ENCODE measurements at regions not wholly inside any gene's neighbourhood (a gene's known extent, or its start where the extent isn't known, plus 50 kb on each side); places are given as distances from the start of the nearest gene placed in this dataset.

DNA sequence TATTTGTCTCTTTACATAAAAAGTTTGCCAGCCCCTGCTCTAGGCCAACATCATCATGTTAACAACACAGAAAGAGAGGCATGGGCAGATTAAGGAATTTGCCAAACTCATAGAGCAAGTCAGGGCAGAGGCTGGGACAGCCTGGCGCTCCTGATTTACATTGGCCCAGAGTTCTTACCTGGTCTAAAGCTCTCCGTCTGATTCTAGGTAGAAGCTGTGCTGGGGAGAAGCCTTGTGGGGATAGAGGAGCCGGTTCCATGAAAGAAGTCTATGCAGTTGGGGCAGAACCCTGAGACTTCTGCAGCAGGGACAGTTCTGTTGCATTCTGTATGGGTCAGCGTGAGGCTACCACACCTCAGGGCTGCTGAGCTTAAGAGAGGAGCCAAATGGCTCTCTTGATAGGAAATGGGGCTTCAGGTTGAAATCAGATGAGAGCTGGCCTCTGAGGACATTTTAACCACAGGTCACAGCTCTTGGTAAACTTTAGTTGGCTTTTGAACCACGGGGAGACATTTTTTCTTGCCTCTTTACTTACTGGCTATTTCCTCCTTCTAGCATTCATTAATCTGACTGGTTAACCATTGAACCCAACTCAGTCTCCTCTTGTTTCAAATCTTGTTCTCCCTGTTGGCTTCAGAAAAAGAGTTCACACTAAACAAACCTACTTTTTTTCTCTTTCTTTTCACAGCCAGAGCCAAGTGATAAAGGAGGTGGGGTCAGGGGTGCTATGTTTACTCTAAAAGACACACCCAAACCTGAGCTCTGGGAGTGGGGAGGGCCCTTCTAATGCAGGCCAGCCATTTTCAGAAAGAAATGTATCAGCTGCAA is 250.7 kb downstream of the OPA1 start:
- TF ChIP-seq, protein P1, sequence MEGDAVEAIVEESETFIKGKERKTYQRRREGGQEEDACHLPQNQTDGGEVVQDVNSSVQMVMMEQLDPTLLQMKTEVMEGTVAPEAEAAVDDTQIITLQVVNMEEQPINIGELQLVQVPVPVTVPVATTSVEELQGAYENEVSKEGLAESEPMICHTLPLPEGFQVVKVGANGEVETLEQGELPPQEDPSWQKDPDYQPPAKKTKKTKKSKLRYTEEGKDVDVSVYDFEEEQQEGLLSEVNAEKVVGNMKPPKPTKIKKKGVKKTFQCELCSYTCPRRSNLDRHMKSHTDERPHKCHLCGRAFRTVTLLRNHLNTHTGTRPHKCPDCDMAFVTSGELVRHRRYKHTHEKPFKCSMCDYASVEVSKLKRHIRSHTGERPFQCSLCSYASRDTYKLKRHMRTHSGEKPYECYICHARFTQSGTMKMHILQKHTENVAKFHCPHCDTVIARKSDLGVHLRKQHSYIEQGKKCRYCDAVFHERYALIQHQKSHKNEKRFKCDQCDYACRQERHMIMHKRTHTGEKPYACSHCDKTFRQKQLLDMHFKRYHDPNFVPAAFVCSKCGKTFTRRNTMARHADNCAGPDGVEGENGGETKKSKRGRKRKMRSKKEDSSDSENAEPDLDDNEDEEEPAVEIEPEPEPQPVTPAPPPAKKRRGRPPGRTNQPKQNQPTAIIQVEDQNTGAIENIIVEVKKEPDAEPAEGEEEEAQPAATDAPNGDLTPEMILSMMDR (tag by site-specific recombination; IDR thresholded peaks at IDR 0.05) = no peak
- TF ChIP-seq, protein P2, sequence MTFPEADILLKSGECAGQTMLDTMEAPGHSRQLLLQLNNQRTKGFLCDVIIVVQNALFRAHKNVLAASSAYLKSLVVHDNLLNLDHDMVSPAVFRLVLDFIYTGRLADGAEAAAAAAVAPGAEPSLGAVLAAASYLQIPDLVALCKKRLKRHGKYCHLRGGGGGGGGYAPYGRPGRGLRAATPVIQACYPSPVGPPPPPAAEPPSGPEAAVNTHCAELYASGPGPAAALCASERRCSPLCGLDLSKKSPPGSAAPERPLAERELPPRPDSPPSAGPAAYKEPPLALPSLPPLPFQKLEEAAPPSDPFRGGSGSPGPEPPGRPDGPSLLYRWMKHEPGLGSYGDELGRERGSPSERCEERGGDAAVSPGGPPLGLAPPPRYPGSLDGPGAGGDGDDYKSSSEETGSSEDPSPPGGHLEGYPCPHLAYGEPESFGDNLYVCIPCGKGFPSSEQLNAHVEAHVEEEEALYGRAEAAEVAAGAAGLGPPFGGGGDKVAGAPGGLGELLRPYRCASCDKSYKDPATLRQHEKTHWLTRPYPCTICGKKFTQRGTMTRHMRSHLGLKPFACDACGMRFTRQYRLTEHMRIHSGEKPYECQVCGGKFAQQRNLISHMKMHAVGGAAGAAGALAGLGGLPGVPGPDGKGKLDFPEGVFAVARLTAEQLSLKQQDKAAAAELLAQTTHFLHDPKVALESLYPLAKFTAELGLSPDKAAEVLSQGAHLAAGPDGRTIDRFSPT (tag by site-specific recombination; IDR thresholded peaks at IDR 0.05) = no peak
- TF ChIP-seq, protein P3, sequence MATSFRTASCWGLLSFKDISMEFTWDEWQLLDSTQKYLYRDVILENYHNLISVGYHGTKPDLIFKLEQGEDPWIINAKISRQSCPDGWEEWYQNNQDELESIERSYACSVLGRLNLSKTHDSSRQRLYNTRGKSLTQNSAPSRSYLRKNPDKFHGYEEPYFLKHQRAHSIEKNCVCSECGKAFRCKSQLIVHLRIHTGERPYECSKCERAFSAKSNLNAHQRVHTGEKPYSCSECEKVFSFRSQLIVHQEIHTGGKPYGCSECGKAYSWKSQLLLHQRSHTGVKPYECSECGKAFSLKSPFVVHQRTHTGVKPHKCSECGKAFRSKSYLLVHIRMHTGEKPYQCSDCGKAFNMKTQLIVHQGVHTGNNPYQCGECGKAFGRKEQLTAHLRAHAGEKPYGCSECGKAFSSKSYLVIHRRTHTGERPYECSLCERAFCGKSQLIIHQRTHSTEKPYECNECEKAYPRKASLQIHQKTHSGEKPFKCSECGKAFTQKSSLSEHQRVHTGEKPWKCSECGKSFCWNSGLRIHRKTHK (tag by site-specific recombination; IDR thresholded peaks at IDR 0.05) = no peak
- no peak for TF ChIP-seq ZNF324 (tag by site-specific recombination; IDR thresholded peaks at IDR 0.05)
- TF ChIP-seq ZNF274 (IDR thresholded peaks at IDR 0.05; ENCODE audit: low read length) = no peak
- TF ChIP-seq ZNF274 (tag by site-specific recombination; IDR thresholded peaks at IDR 0.05; ENCODE audit: borderline replicate concordance) = no peak
- TF ChIP-seq ZNF239 (tag by site-specific recombination; IDR thresholded peaks at IDR 0.05) = no peak
- no peak for TF ChIP-seq YY1 (tag by site-specific recombination; IDR thresholded peaks at IDR 0.05)
- no peak for TF ChIP-seq HOXA7 (CRISPR knock-in tag; IDR thresholded peaks at IDR 0.05; ENCODE audit: borderline replicate concordance)
- TF ChIP-seq BCL11B (tag by site-specific recombination; IDR thresholded peaks at IDR 0.05; ENCODE audit: low read depth) = no peak
- no peak for TF ChIP-seq ZNF133 (tag by site-specific recombination; IDR thresholded peaks at IDR 0.05)
- no peak for TF ChIP-seq ZNF670 (tag by site-specific recombination; IDR thresholded peaks at IDR 0.05; ENCODE audit: low read depth)
- TF ChIP-seq, protein P4, sequence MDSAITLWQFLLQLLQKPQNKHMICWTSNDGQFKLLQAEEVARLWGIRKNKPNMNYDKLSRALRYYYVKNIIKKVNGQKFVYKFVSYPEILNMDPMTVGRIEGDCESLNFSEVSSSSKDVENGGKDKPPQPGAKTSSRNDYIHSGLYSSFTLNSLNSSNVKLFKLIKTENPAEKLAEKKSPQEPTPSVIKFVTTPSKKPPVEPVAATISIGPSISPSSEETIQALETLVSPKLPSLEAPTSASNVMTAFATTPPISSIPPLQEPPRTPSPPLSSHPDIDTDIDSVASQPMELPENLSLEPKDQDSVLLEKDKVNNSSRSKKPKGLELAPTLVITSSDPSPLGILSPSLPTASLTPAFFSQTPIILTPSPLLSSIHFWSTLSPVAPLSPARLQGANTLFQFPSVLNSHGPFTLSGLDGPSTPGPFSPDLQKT (IDR thresholded peaks at IDR 0.05; ENCODE audit: borderline replicate concordance, low read depth, low read length) = no peak

Measured in HEK293 (cell line).